ENCODE measurements at regions not wholly inside any gene's neighbourhood (a gene's known extent, or its start where the extent isn't known, plus 50 kb on each side); places are given as distances from the start of the nearest gene placed in this dataset.

- no peak for DNase-seq
These were observed 326.3 kb downstream of the C4orf33 start for GRCh38 chr4:129422277-129422676.

GRCh38 chr4:129428454-129428853, 332.5 kb downstream of the C4orf33 start:
- DNase-seq: no peak

GRCh38 chr4:129429581-129430320, 333.8 kb downstream of the C4orf33 start:
- DNase-seq: no peak

- no peak for DNase-seq
These were observed 341.4 kb downstream of the C4orf33 start for GRCh38 chr4:129437347-129437746.

- no peak for DNase-seq
These were observed 342.6 kb downstream of the C4orf33 start for GRCh38 chr4:129438456-129438981.

GRCh38 chr4:129446074-129446473, 350.1 kb downstream of the C4orf33 start:
- no peak for DNase-seq

- no peak for DNase-seq
These were observed 357.7 kb downstream of the C4orf33 start for GRCh38 chr4:129453524-129454200.

- no peak for DNase-seq
These were observed 359.5 kb downstream of the C4orf33 start for GRCh38 chr4:129455482-129455881.

- DNase-seq: no peak
These were observed 372.7 kb downstream of the C4orf33 start for GRCh38 chr4:129468624-129469023.

GRCh38 chr4:129474698-129475097, 378.7 kb downstream of the C4orf33 start:
- DNase-seq: no peak

GRCh38 chr4:129481107-129481506, 385.2 kb downstream of the C4orf33 start:
- no peak for DNase-seq

- no peak for DNase-seq
These were observed 392.5 kb downstream of the C4orf33 start for GRCh38 chr4:129488427-129488826.

- DNase-seq: no peak
These were observed 394.6 kb downstream of the C4orf33 start for GRCh38 chr4:129490516-129490915.

GRCh38 chr4:129498626-129499025, 402.7 kb downstream of the C4orf33 start:
- no peak for DNase-seq

- no peak for DNase-seq
These were observed 418.9 kb downstream of the C4orf33 start for GRCh38 chr4:129514852-129515251.

GRCh38 chr4:129515356-129515755, 419.4 kb downstream of the C4orf33 start:
- no peak for DNase-seq

- no peak for DNase-seq
These were observed 430.9 kb downstream of the C4orf33 start for GRCh38 chr4:129526812-129527211.

- no peak for DNase-seq
These were observed 435.3 kb downstream of the C4orf33 start for GRCh38 chr4:129531253-129531652.

- DNase-seq: no peak
These were observed 436.6 kb downstream of the C4orf33 start for GRCh38 chr4:129532573-129532972.

GRCh38 chr4:129543299-129543698, 447.3 kb downstream of the C4orf33 start:
- no peak for DNase-seq

- no peak for DNase-seq
These were observed 449.8 kb downstream of the C4orf33 start for GRCh38 chr4:129545599-129546278.

- DNase-seq: no peak
These were observed 450.6 kb downstream of the C4orf33 start for GRCh38 chr4:129546531-129546930.

- no peak for DNase-seq
These were observed 454.4 kb downstream of the C4orf33 start for GRCh38 chr4:129550281-129550785.

GRCh38 chr4:129561280-129561679, 465.3 kb downstream of the C4orf33 start:
- DNase-seq: no peak

All from NK-92 treated with Interleukin-12 subunit alpha and Interleukin-12 subunit beta, amount 100 ng/mL, for 24 hours (cell line).